GM19193 (cell line): ENCODE measurements at regions not wholly inside any gene's neighbourhood (a gene's known extent, or its start where the extent isn't known, plus 50 kb on each side); places are given as distances from the start of the nearest gene placed in this dataset.

Experiments
- POLR2A ChIP-seq: IDR thresholded peaks from 4 replicates; pipeline ENCODE4 v1.6.1; 2011; ENCODE audit not compliant: insufficient read depth, insufficient read length; ENCODE audit errors: extremely low read depth

DNA sequence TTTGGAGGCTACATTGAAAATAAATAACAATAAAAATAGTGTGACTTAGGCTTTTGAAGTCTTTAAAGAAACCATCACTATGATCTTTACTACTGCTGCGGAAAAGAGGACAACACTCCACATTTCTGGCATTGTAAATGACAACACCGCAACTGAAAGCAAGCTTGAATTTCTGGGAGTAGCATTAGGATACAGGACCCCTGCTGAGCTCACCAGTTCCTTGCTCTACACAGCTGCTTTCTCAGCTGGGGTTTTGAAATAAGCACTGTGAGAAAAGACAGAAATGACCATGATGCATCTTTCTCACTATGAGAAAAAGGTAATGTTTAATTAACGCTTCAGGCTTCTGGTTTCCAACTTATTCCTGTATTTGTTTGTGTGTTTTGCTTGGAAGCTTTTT is 168.0 kb downstream of the TAF11L14 start:
- TF ChIP-seq POLR2A: no peak

GRCh38 chr5:17803971-17804370 is 169.7 kb downstream of the TAF11L14 start:
- no peak for TF ChIP-seq POLR2A

- no peak for TF ChIP-seq POLR2A
These were observed 171.1 kb downstream of the TAF11L14 start for GRCh38 chr5:17805227-17805825.

DNA sequence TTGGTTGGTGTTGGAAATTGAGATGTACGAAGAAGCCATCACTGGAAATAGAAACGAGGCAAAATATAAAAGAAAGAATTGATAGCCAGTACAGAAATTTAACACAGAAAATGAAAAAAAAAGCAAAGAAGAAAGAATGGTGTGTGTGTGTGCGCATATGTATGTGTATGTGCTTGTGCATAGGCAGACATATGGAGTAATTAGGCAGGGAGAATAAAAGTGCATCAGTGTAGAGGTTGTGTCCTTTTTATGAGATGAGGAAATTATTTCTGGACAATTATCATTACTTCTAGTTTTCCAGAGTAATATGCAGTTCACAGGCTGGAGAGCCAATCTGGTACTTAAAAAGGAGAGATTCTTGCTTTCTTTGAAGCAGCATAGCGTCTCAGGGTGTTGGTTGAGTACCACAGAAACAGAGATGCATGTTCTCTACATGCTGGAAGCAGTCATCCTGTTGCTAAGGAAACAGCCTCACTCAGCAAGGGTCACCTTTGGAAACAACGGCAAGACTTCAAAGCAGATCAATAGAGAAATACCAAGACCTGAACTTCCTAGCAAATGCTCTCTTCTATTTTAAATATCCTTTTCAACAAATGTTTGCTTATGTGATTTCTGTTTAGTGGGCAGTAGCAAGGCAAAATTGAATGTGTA is 172.7 kb downstream of the TAF11L14 start:
- no peak for TF ChIP-seq POLR2A

DNA sequence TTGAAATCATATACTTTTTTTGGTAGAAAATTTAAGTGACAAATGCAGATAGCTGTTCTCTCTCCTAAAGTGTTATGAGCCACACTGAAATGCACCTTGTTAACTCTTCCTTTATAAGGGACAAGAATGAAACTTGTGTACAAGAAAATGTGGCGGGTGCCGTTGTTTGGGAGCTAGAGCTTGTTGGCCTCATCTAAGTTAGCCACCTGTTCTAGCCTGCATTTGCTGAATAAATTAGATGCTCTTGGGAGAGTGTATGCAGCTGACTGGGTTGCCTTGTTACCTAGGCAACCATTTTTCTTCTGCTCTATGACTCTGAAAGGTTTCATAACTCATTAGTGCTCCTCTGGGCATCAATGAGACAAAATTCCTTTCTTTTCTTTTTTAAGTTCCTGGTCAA is 174.3 kb downstream of the TAF11L14 start:
- no peak for TF ChIP-seq POLR2A

GRCh38 chr5:17810734-17811133 is 176.5 kb downstream of the TAF11L14 start:
- TF ChIP-seq POLR2A: no peak

DNA sequence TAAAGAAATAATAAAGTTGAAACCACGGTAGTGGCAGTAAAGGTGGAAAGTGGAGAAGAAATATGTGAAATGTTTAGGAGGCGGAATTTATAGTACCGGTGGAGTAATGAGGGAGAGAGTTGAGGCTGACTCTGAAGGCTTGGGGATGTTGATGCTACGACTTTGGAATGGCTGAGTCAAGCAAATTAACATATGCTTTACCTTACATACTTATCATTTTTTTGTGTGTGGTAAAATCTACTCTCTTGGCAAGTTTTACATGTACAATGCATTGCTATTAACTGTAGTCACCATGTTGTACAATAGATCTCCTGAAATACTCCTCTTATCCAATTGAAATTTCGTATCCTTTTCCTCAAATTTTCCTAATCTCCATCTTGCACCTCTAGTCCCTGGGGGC is 179.0 kb downstream of the TAF11L14 start:
- no peak for TF ChIP-seq POLR2A

GRCh38 chr5:17816505-17816904 is 182.2 kb downstream of the TAF11L14 start:
- TF ChIP-seq POLR2A: no peak

- no peak for TF ChIP-seq POLR2A
These were observed 182.7 kb downstream of the TAF11L14 start for GRCh38 chr5:17816944-17817343.

DNA sequence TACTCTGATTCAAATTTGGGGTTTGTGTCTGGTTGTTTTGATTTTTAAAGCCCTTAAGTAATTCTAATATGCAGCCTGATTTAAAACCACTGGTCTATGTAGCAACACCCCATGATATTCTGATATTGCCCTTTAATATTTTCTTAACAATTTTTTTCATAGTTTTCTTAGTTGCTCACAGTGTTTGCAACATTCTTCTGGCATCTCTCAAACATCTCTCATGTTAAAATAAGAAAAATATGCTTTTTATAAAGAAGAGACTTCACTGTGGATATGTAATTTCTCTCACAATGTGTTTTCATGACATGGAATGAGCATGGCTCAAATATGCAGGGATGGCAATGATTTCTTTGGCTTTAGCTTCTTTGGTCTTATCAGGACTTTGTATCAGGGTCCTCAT is 183.7 kb downstream of the TAF11L14 start:
- TF ChIP-seq POLR2A: no peak

- no peak for TF ChIP-seq POLR2A
These were observed 185.5 kb downstream of the TAF11L14 start for GRCh38 chr5:17819783-17820182.

DNA sequence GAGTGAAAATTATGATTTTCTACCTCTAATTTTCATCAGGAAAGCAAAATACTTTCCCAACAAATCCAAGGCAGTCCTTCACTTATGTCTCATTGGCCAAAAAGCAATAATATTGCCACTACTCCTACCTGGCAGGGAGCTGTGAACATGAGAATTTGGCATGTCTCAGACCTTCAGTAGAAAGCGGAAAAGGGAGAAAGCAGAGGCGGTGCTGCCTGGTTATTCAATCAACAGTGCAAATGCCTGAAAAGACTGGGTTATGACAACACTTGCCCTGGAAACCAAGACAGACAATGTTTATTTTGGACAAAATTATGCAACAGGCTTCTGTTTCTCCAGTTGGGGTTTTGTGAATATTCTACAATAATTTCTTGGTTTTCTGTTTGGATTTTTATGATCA is 194.4 kb downstream of the TAF11L14 start:
- no peak for TF ChIP-seq POLR2A

- TF ChIP-seq POLR2A: no peak
These were observed 195.2 kb downstream of the TAF11L14 start for GRCh38 chr5:17829456-17829855.

DNA sequence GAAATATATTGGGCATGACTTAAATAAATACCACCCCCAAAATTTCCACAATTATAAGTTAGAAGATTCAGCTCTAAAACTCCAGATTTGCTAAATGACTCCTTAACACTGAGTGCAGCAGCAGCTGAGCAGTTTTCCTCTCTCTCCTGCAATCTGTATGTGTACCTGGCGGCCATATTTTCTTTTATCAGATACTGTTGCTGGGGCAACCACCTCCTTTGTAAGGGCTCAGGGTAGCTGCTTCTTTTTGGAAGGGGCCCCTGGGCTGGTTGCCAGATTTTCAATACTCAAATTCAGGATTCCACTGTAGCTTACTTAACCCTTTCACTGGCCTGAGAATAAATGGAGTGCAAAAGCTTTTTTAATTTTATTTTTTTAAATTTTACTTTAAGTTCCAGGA is 197.0 kb downstream of the TAF11L14 start:
- TF ChIP-seq POLR2A: no peak

DNA sequence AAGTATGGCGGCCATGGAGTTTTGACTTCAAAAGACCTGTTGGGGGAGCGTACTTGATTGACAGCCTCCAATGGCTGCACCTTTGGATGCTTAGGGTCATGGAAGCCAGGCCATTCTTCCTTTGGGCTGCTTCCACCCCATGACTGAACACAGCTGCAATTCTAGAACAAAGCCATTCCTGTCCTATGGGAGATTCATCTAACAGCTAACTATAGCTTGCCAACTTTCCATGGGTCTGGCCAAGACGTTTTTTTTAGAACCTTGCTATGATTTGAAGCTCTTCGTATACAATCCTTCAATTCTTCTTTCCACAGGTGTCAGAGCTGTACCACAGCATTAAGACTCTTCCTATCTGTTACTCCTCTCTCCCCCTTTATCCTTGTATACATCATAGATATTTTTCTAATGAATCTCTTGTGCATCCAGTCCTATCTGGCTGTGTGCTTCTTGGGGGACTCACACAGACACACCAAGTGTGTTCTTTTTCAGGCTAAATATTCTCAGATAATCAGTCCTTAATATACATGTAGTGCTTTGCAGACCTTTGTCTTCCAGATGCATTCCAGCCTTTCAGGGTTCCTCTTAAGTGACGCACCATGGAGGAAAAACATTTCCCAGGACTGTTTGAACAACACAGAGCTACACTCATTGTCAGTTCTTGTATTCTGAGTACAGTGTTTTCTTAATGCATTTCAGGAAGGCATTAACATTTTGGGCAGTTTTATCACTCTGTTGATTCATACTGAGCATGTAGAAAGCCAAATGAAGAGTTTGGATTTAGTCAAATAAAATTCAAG is 198.9 kb downstream of the TAF11L14 start:
- TF ChIP-seq POLR2A: no peak

- no peak for TF ChIP-seq POLR2A
These were observed 203.5 kb downstream of the TAF11L14 start for GRCh38 chr5:17837757-17838156.

GRCh38 chr5:17838469-17838868 is 204.2 kb downstream of the TAF11L14 start:
- TF ChIP-seq POLR2A: no peak

DNA sequence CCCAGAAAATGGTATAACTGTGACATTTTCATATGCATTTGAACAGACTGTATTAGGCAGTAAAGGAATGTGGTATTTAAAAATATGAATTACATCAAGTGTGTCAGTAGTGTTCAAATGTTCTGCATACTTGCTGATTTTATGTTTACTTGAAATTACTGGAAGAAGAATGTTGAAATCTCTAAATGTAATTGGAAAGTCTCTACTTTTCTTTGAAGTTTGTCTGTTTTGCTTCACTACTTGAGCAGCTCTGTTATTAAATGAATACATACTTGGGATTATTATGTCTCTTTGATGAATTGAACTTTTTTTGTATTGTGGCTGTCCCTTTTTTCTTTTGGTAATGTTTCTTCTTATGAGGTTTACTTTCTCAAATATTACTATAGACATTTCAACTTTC is 205.6 kb downstream of the TAF11L14 start:
- no peak for TF ChIP-seq POLR2A
